ENCODE measurements at regions not wholly inside any gene's neighbourhood (a gene's known extent, or its start where the extent isn't known, plus 50 kb on each side); places are given as distances from the start of the nearest gene placed in this dataset.

DNA sequence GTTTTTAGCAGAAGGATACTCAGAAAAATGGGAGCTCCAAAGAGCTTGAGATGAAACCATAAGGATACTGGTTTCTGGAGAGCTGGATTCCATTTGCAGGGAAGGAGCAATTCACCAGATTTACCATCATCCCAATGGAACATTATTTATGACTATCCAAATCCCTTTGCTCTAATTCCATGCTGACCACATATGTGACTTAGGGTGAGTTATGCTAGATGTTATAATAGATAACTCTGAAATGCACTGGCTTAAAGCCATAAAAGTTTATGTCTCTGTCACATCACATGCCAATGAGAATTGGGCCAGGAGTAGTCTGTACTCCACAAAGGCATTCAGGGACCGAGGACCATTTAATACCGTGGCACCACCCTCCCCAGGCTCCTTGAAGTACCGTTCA, 185.2 kb downstream of the SKIDA1 start:
- TF ChIP-seq, protein P1, sequence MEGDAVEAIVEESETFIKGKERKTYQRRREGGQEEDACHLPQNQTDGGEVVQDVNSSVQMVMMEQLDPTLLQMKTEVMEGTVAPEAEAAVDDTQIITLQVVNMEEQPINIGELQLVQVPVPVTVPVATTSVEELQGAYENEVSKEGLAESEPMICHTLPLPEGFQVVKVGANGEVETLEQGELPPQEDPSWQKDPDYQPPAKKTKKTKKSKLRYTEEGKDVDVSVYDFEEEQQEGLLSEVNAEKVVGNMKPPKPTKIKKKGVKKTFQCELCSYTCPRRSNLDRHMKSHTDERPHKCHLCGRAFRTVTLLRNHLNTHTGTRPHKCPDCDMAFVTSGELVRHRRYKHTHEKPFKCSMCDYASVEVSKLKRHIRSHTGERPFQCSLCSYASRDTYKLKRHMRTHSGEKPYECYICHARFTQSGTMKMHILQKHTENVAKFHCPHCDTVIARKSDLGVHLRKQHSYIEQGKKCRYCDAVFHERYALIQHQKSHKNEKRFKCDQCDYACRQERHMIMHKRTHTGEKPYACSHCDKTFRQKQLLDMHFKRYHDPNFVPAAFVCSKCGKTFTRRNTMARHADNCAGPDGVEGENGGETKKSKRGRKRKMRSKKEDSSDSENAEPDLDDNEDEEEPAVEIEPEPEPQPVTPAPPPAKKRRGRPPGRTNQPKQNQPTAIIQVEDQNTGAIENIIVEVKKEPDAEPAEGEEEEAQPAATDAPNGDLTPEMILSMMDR (IDR thresholded peaks at IDR 0.05), result no peak
- TF ChIP-seq ZFX (IDR thresholded peaks at IDR 0.05; ENCODE audit: borderline replicate concordance), result no peak
